ENCODE measurements at regions not wholly inside any gene's neighbourhood (a gene's known extent, or its start where the extent isn't known, plus 50 kb on each side); places are given as distances from the start of the nearest gene placed in this dataset.
"Not testable (repeated sequence)": the region's sequence is repeated elsewhere in the genome, so short reads cannot be mapped to it uniquely, and the experiment has no call there.

GRCh38 chr12:54123981-54124380 lies 64.8 kb downstream of the SMUG1 start:
- TF ChIP-seq POLR2A, CTCF, POLR2AphosphoS5 (IDR thresholded peaks at IDR 0.05): not testable (repeated sequence)

All from breast epithelium (tissue), 3 donors.